H9 (cell line): ENCODE measurements at regions not wholly inside any gene's neighbourhood (a gene's known extent, or its start where the extent isn't known, plus 50 kb on each side); places are given as distances from the start of the nearest gene placed in this dataset.

Experiments
- DNase-seq: peaks from one replicate; pipeline ENCODE4 v3.0.0-alpha.2; 2017
- H2AFZ ChIP-seq: one replicate; pipeline ENCODE4 v1.6.1; 2013; ENCODE audit warnings: mild to moderate bottlenecking, low read length, control low read depth, moderate library complexity
- H2AK5ac ChIP-seq: 2 replicates; pipeline ENCODE4 v1.6.1; 2013; ENCODE audit warnings: low read length, control low read depth, mixed read lengths; ENCODE audit not compliant: insufficient read length
- H2BK120ac ChIP-seq: one replicate; pipeline ENCODE4 v1.6.1; 2013; ENCODE audit warnings: low read depth, mild to moderate bottlenecking, low read length, control low read depth, inconsistent platforms; ENCODE audit not compliant: poor library complexity, severe bottlenecking
- H2BK12ac ChIP-seq: 2 replicates; pipeline ENCODE4 v1.6.1; 2013; ENCODE audit warnings: low read length, control low read depth, mixed read lengths, low read depth; ENCODE audit not compliant: insufficient read length
- H2BK15ac ChIP-seq: 2 replicates; pipeline ENCODE4 v1.6.1; 2013; ENCODE audit warnings: low read depth, low read length, control low read depth
- H2BK20ac ChIP-seq: one replicate; pipeline ENCODE4 v1.6.1; 2013; ENCODE audit warnings: low read depth, mild to moderate bottlenecking, low read length, control low read depth, inconsistent platforms; ENCODE audit not compliant: poor library complexity, severe bottlenecking
- H2BK5ac ChIP-seq: 2 replicates; pipeline ENCODE4 v1.6.1; 2013; ENCODE audit warnings: low read length, control low read depth, mixed read lengths; ENCODE audit not compliant: insufficient read length
- H3K14ac ChIP-seq: 2 replicates; pipeline ENCODE4 v1.6.1; 2013; ENCODE audit warnings: low read length, control low read depth; ENCODE audit not compliant: insufficient read depth
- H3K18ac ChIP-seq: 2 replicates; pipeline ENCODE4 v1.6.1; 2013; ENCODE audit warnings: low read depth, mild to moderate bottlenecking, mixed read lengths, low read length, control low read depth; ENCODE audit not compliant: insufficient read length
- H3K23ac ChIP-seq: 2 replicates; pipeline ENCODE4 v1.6.1; 2013; ENCODE audit warnings: low read length, control low read depth, mixed read lengths, low read depth; ENCODE audit not compliant: insufficient read length
- H3K23me2 ChIP-seq: 2 replicates; pipeline ENCODE4 v1.6.1; 2013; ENCODE audit warnings: low read depth, mild to moderate bottlenecking, mixed read lengths, low read length, control low read depth; ENCODE audit not compliant: insufficient read length, poor library complexity, severe bottlenecking
- H3K27ac ChIP-seq: 2 replicates; pipeline ENCODE4 v1.5.1; 2013; ENCODE audit warnings: low read length, control low read depth, mixed read lengths, low read depth; ENCODE audit not compliant: insufficient read length
- H3K27me3 ChIP-seq: 2 replicates; pipeline ENCODE4 v1.6.1; 2013; ENCODE audit warnings: low read length, control low read depth, inconsistent platforms; ENCODE audit not compliant: insufficient read depth
- H3K4ac ChIP-seq: 2 replicates; pipeline ENCODE4 v1.6.1; 2013; ENCODE audit warnings: low read depth, mild to moderate bottlenecking, control low read depth, inconsistent platforms, low read length, moderate library complexity
- H3K4me1 ChIP-seq: 2 replicates; pipeline ENCODE4 v1.6.1; 2013; ENCODE audit warnings: low read length, control low read depth, inconsistent platforms; ENCODE audit not compliant: insufficient read depth
- H3K4me2 ChIP-seq: 2 replicates; pipeline ENCODE4 v1.6.1; 2013; ENCODE audit warnings: low read length, control low read depth, mixed read lengths; ENCODE audit not compliant: insufficient read length, insufficient read depth
- H3K56ac ChIP-seq: 2 replicates; pipeline ENCODE4 v1.6.1; 2013; ENCODE audit warnings: low read depth, mild to moderate bottlenecking, mixed read lengths, low read length, control low read depth; ENCODE audit not compliant: insufficient read length
- H3K79me1 ChIP-seq: 2 replicates; pipeline ENCODE4 v1.6.1; 2013; ENCODE audit warnings: low read depth, mild to moderate bottlenecking, moderate library complexity, low read length, control low read depth, inconsistent platforms; ENCODE audit not compliant: insufficient read depth, poor library complexity, severe bottlenecking
- H3K79me2 ChIP-seq: 2 replicates; pipeline ENCODE4 v1.6.1; 2013; ENCODE audit warnings: low read length, control low read depth, inconsistent platforms; ENCODE audit not compliant: insufficient read depth
- H3K9ac ChIP-seq: 2 replicates; pipeline ENCODE4 v1.6.1; 2013; ENCODE audit warnings: low read length, control low read depth, mixed read lengths; ENCODE audit not compliant: insufficient read length; ENCODE audit errors: extremely low read depth
- H3K9me3 ChIP-seq: one replicate; pipeline ENCODE4 v1.6.1; 2013; ENCODE audit warnings: low read depth, low read length, inconsistent platforms; ENCODE audit not compliant: control insufficient read depth
- H3T11ph ChIP-seq: one replicate; pipeline ENCODE4 v1.6.1; 2013; ENCODE audit warnings: mild to moderate bottlenecking, low read length, control low read depth, inconsistent platforms
- H4K20me1 ChIP-seq: one replicate; pipeline ENCODE4 v1.6.1; 2013; ENCODE audit not compliant: control insufficient read depth, insufficient read length, insufficient read depth
- H4K5ac ChIP-seq: 2 replicates; pipeline ENCODE4 v1.6.1; 2013; ENCODE audit warnings: low read depth, mild to moderate bottlenecking, mixed read lengths, low read length, control low read depth; ENCODE audit not compliant: insufficient read length
- H4K8ac ChIP-seq: replicated peaks from 2 replicates; pipeline ENCODE4 v1.6.1; 2013; ENCODE audit warnings: low read length, control low read depth, mixed read lengths, low read depth; ENCODE audit not compliant: insufficient read length
- H4K91ac ChIP-seq: 2 replicates; pipeline ENCODE4 v1.6.1; 2013; ENCODE audit warnings: low read depth, mild to moderate bottlenecking, moderate library complexity, mixed read lengths, low read length, control low read depth; ENCODE audit not compliant: insufficient read length
- H3K27ac Mint-ChIP-seq, 3 experiments: 2 replicates in 2 of 3; 3 replicates in 1 of 3; pipeline ENCODE4 v1.8.0; 2020 to 2021; ENCODE audit warnings: mixed read lengths in 3 of 3, mild to moderate bottlenecking in 1 of 3, moderate library complexity in 1 of 3
- H3K27me3 Mint-ChIP-seq: 2 replicates; pipeline ENCODE4 v1.8.0; 2021; ENCODE audit warnings: low read depth, mild to moderate bottlenecking, moderate library complexity, mixed read lengths
- H3K36me3 Mint-ChIP-seq, 3 experiments: 2 replicates in 2 of 3; 3 replicates in 1 of 3; pipeline ENCODE4 v1.8.0; 2020 to 2021; ENCODE audit warnings: low read depth in 3 of 3, mixed read lengths in 3 of 3; ENCODE audit not compliant: insufficient read depth in 1 of 3
- H3K4me1 Mint-ChIP-seq, 2 experiments: 2 replicates each; pipeline ENCODE4 v1.8.0; 2020; ENCODE audit warnings: mixed read lengths in 2 of 2
- H3K4me3 Mint-ChIP-seq, 2 experiments: 2 replicates in 1 of 2; 3 replicates in 1 of 2; pipeline ENCODE4 v1.8.0; 2020 to 2021; ENCODE audit warnings: mild to moderate bottlenecking in 2 of 2, mixed read lengths in 2 of 2, moderate library complexity in 1 of 2
- H3K9me3 Mint-ChIP-seq, 2 experiments: 2 replicates in 1 of 2; 3 replicates in 1 of 2; pipeline ENCODE4 v1.8.0; 2020; ENCODE audit warnings: mild to moderate bottlenecking in 2 of 2, mixed read lengths in 2 of 2, moderate library complexity in 1 of 2
- WGBS: extraction: QIAGEN DNeasy Blood & Tissue Kit; methylation state at CpG from one replicate; pipeline ENCODE4 v1.1.7; 2013; ENCODE audit warnings: missing lambda C conversion rate, low lambda C conversion rate, mixed read lengths; ENCODE audit not compliant: insufficient read length; ENCODE audit errors: extremely low coverage; 5-methylcytosine and 5-hydroxymethylcytosine counted together
- TF ChIP-seq, protein P1 (sequence below): fragments of 200-600 bp; sonication (generic); conservative IDR thresholded peaks from 3 replicates; pipeline ENCODE4 v1.8.0; 2021; ENCODE audit warnings: antibody characterized with exemption, mild to moderate bottlenecking

DNA sequence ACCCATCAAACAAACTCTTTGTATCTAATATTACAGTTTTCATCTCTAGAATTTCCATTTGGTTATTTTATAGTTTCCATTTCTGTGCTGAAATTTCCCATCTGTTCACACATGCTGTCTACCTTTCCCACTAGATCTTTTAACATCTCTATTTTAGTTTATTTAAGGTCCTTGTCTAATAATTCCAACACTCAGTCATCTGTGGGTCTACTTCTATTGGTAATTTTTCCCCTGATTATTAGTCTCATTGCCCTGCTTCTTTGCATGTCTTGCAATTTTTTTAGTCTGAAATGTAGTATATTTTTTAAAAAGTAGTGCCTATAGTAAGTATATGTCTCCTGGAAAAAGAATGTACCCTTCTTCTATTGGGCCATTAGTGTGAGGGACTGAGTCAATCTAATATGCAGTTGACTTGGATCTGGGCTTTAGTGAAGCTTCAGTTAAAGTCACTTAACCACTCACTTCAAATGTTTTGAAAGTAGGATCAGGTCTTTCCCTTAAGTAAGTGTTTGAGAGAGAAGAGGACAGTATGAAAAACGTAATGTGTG, 370.8 kb downstream of the SEC14L1 start:
- no peak overlapping the region for H3K4me3 Mint-ChIP-seq
- WGBS, result no CpG with 5 or more reads among the region's 1 CpG
- H2BK120ac ChIP-seq, result no peak overlapping the region

More for the DNA sequence above, 370.8 kb downstream of the SEC14L1 start:
- Histone ChIP-seq H3K27me3 (no peaks in the 10 kb centered on the region), H3K79me1 (no peaks in the 10 kb centered on the region), H3K9ac (no peak overlapping the region), H2BK5ac (no peak overlapping the region), H3K4ac (no peak overlapping the region), H3K56ac (no peak overlapping the region), H4K5ac (no peak overlapping the region), H3K4me2 (no peak overlapping the region), H3K9me3 (no peaks in the 10 kb centered on the region), H3T11ph (no peak overlapping the region), H3K14ac (no peak overlapping the region), H3K27ac (no peak overlapping the region), H3K23ac (no peak overlapping the region), H2AK5ac (no peak overlapping the region), H4K8ac (no peak overlapping the region), H2BK12ac (no peak overlapping the region), H4K20me1 (no peaks in the 10 kb centered on the region), H2BK20ac (no peak overlapping the region), H3K79me2 (no peaks in the 10 kb centered on the region), H2BK15ac (no peak overlapping the region), H2AFZ (no peak overlapping the region), H3K18ac (no peak overlapping the region), H3K4me1 (0 out of 2 replicates have a peak, but pooled peaks cover 3% of the 10 kb centered on the region), H3K23me2 (no peaks in the 10 kb centered on the region), H4K91ac (no peak overlapping the region)
- TF ChIP-seq, protein P1, sequence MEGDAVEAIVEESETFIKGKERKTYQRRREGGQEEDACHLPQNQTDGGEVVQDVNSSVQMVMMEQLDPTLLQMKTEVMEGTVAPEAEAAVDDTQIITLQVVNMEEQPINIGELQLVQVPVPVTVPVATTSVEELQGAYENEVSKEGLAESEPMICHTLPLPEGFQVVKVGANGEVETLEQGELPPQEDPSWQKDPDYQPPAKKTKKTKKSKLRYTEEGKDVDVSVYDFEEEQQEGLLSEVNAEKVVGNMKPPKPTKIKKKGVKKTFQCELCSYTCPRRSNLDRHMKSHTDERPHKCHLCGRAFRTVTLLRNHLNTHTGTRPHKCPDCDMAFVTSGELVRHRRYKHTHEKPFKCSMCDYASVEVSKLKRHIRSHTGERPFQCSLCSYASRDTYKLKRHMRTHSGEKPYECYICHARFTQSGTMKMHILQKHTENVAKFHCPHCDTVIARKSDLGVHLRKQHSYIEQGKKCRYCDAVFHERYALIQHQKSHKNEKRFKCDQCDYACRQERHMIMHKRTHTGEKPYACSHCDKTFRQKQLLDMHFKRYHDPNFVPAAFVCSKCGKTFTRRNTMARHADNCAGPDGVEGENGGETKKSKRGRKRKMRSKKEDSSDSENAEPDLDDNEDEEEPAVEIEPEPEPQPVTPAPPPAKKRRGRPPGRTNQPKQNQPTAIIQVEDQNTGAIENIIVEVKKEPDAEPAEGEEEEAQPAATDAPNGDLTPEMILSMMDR, result no peak
- peaks cover 0 to 2% of the 10 kb centered on the region in 2 experiments; a peak in 1 of 4 replicates for H3K4me1 Mint-ChIP-seq
- no peak for DNase-seq
- peaks cover 10 to 11% of the 10 kb centered on the region in 2 experiments for H3K9me3 Mint-ChIP-seq
- H3K27me3 Mint-ChIP-seq, result no peaks in the 10 kb centered on the region; the same call in 1 of the 2 replicates
- no peak overlapping the region for H3K27ac Mint-ChIP-seq
- H3K36me3 Mint-ChIP-seq, result no peaks in the 10 kb centered on the region
